Brain pericyte (primary cell): ENCODE measurements at regions not wholly inside any gene's neighbourhood (a gene's known extent, or its start where the extent isn't known, plus 50 kb on each side); places are given as distances from the start of the nearest gene placed in this dataset.

ENCODE experiments used
- DNase-seq: peaks from one replicate; pipeline ENCODE4 v3.0.0-alpha.2; 2012; ENCODE audit warnings: low read depth, low spot score

DNA sequence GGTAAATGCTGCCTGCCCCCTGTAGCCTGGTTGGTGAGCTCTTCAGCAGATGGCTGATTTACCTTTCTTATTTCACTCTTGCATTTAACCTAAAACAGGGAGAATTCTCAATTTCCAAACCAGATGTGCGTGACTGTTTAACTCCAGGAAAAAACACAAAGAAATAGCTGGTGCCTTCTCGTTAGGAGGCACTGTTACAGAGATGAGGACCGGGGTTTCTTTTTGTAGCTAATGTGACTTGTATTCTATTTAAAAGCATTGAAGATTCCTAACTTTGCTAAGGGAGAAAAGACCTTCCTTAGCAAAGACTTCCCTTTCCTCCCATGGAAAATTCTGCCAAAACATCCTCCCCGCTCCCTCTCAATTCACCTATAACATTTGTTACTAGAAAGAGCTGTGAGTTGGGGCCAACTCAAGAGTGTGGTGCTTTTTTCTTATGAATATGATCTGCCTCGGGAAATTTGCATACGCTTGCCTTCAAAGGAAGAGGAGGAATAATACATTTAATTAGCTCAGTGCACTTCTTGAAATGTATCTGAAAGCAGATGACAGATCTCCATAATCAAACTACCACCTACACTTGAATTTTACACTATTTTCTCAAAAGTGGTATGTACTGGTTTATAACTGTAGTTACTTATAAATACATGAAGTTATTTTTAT lies 102.0 kb upstream of the ARID2 start:
- no peak for DNase-seq

DNA sequence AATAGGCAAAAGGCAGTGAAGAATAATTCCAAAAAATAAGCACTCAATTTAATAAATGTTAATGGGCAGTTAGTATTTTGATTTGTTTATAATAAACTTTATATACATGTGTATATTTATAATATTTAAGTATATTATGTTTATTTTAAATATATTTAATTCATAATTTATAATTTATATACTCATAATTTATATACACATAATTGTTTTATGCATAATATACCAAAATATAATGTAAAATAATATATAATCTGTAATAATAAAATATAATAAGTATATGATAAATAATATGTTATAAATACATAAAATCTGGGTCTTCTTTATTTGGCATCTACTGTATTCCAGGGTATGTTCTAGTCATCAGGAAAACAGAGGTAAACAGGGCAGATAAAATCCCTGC lies 100.2 kb upstream of the ARID2 start:
- DNase-seq: no peak

DNA sequence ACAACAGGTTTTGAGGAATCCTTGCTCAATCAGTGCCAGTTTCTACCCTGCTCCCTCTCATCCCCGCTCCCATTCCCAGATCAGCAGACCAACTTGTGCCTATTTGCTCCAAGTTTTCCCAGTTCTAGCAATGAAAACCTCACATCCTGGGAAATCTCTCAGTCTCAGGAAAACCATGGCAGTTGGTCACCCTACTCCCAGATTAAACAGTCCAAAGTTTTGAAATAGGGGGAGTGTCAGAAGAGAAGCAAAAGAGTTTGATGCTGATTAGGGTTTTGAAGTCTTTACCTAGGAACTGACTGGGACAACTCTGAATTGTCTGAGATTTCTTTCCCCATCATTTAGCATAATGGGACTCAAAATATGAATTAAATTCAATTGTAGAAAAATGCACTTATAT lies 95.8 kb upstream of the ARID2 start:
- DNase-seq: no peak

DNA sequence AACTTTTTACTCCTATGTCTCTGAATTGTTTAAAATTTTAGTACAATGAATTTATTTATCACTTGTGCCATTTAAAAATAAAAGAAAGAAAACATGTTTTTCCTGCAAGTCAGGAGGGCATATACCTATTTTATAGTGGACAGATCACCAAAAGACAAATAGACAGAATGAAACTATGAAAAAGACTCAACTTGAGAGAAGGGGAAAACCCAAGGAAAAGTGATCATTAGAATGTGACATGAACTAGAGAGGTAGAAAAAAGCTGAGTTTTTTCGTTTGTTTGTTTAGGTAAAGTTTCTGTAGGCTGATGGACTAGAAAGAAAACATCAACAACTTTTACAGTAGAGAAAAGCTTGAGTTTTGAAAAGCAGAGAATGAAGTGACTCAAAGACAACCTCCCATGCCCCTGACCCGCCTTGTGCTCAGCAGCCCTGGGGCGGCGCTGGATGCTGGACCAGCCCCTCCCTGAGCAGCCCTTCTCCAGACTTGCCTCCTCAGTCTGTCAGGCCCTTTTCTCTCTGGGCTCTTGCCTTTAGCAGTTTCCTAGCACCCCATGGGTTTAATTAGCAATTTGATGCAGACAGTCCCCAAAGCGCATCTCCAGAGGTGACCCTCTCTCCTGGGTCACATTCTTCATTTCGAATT lies 95.1 kb upstream of the ARID2 start:
- no peak for DNase-seq

DNA sequence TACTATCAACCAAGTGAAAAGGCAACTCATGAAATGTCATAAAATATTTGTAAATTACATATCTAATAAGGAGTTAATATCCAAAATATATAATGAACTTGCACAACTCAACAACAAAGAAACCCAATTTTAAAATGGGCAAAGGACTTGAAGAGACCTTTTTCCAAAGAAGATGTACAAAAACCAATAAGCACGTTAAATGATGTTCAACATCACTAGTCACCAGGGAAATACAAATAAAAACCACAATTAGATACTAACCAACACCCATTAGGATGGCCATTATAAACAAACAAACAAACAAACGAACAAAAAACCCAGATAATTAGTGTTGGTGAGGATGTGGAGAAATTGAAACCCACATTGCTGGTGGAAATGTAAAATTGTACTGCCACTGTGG lies 92.3 kb upstream of the ARID2 start:
- no peak for DNase-seq

DNA sequence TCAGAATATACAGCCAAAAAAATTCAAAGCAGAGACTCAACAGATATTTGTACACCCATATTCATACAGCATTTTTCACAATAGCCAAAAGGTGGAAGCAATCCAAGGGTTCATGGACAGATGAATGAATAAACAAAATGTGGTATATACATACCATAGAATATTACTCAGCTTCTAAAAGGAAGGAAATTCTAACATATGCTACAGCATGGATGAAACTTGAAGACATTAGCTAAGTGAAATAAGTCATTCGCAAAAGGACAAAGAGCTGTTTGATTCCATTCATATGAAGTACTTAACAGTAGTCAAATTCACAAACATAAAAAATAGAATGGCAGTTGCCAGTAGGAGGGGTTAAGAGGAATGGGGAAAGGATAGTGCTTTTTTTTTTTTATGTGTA lies 91.8 kb upstream of the ARID2 start:
- DNase-seq: no peak

DNA sequence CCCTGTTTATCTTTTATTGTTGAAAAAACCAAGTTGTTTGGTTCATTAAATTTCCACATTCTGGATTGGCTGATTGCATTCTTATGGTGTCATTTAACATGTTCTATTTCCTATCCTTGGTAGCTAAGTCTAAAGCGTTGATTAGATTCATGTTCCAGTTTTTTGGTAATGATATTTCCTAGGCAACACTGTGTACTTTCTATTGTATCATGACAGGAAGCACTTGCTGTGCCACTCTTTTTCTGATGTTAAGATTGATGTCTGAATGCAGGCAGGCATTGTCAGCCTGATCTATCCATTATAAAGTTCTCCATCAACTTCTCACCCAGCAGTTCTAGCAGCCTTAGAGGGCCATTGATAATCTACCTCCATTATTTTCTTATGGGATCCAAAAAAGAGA lies 91.1 kb upstream of the ARID2 start:
- DNase-seq: no peak

DNA sequence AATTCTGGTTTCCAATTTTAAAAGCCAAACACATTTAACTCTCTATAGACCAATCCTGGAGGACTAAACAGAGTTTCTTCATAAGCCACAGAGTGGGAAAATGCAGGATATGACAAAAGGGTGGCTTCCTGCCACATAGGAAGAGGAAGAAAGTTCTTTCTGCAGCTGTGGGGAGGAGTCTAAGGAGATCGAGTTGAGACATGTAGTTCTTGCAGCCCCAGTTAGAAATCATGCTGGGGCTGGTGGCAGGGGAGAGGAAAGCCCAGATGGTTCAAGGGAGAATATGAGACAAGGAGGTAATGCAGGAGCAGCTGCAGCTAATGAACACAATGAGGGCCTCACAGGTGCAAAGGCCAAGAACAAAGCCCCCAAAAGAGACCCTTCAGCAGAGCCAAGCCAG lies 85.0 kb upstream of the ARID2 start:
- no peak for DNase-seq

DNA sequence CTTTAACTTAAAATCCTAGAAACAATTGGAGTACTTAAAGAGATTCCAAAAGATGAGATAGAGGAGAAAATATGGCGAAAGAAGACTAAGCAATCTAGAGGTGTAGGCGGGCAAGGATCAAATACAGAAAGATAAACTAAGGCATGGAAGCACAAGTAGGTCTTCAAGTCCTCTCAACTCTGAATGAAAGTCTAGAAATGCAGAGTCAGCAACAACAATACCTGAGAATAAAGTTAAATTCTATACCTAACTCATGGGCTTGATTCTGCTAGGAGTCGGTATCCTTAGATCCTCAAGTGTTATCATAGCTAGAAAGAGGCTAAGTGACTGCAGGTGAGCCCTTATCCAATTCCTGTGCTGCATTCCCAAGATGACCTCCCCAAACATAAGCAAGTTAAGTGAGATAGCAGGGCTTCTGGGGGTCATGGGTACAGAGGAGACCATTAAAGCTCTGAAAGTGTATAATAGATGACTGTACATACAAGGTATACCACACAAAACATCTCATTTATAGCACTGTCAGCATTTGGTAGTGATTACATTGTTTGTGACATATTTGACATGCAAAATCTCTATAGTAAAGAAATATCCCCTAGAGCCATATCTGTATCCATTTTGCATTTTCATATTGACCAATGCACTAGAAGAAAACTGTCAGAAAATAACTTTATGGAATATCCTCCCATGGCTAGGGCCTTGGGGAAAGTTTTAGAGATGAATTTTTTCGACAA lies 82.5 kb upstream of the ARID2 start:
- DNase-seq: no peak

DNA sequence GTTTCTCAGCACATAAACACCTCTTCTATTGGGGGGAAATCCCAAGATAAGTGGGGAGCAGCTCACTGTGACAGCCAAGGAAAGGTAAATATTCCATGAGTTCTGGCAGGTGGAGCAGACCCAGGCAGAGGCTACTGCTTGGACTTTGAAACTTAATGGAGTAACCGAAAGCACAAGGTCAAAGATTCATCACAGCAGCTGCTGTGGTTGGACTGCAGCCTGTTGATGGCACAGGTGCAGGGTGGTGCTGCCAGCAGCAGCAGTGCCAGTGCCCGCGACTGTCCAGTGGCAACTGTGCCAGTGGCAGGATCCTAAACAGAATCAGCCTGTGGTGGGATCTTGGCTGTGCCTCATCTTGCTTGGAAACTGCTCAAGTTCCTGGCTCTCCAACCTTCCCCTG lies 81.4 kb upstream of the ARID2 start:
- DNase-seq: no peak

DNA sequence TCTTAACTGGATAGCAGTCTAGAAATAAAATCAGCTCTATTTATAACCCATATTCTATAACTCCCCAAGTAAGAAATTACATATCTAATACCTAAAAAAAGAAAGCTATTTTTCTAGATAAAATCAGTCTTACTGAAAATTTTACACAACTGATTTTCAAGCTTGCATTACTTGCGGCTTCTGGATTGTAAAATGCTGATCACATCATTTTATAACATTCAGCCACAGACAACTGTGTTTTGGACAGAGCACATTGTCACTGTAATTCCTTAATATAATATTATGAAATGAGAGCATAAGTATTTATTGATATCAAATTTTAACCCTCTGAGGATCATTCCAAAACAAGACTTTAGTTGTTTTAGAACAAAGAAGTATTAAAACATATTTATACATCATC lies 78.5 kb upstream of the ARID2 start:
- no peak for DNase-seq

DNA sequence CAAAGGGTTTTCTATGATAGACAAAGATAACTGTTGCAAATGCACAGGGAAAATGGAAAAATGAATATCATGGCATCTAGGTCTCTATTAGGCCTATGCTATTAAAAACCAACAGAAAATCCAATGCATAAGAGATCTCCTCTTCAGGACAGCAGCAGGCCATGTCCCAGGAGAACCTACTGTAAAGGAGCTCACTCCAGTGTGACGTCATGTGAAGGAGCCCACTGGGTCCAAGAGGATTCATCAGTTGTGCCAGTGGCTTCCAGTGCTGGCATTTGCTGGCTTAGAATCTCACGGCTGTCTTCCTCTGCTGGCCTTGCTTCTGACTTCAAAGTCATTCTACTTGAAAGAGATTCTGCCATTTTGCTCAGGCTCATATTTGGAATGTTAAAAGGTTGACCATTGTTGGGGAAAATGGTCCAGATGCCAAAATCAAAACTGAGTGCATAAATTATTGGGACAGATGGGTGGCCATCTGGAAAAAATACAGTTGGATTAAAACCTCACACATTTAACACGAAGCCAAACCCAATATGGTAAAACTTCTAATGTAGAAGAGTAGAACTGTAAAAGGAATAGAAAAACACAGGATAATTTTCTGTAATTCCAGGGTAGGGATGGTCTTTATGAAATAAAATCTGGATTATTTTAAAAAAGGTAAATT lies 75.4 kb upstream of the ARID2 start:
- no peak for DNase-seq

DNA sequence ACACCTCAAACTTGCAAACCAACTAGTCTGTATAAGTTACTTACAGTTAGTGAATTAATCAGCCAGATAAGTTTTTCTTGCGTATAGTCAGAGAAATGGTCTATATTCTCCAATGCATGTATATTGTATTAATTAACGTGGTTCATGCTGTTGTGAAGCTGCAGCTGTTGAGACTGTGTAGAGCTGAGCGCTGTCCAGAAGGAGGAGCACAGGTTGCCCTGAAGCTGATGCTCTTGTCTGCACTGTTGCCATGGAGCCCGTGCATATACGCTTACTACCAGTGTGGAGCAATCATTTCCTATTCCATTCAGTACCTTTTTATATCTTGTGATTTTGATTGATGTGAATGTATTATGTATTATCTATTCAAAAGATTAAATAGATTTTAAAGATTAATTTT lies 74.3 kb upstream of the ARID2 start:
- no peak for DNase-seq

DNA sequence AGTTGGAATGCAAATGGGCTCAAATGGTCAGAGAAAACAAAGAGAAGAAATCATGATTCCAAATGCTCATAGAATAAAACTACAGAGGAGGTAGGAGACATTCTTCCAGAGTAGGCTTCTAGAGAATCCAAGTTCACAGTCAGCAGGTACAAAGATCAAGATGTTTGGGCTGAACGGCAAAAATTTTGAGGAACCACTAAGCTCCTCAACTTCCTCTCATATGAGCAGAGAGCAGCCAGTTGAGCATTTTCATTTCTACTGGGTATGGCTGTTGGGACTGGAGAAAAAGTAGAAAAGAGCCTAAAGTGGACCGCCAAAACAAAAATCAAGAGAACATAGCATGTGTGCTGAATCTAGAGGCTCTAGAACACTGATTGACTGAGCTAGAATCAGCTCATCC lies 73.8 kb upstream of the ARID2 start:
- no peak for DNase-seq

DNA sequence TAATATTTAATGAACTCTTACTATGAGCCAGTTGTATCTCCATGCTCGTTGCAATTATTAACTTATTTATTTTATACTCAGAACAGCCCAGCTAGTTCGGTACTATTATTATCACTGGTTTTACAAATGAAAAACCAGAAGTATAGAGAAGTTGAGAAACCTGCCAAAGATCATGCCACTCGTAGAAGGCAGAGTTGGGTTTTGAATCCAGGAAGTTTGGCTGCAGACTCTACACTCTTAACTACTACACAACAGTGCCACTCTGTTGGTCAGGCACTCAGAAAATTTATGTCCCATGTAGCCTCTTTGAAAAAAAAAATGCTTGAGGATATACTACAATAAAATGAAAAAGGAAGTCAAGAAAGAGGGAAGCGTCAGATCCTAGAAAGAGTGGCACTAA lies 71.5 kb upstream of the ARID2 start:
- DNase-seq: no peak

DNA sequence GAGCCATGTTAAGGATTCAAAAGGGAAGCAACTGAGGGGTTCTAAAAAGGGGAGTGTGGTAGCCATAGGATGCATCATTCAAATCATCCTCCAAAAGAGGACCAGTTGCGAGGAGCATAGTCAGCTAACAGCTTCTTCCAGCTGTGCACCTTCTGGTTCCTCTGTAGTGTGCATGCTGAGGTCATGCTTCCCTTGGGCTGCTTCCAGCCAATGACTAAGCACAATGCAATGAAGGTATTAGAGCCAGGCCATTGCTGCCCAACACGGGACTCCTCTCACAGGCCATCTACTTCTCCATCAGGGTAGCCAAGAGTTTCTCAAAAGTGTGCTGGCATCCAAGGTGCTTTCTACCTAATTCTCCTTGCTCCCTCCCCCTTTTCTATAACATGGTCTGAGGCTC lies 69.2 kb upstream of the ARID2 start:
- DNase-seq: no peak

DNA sequence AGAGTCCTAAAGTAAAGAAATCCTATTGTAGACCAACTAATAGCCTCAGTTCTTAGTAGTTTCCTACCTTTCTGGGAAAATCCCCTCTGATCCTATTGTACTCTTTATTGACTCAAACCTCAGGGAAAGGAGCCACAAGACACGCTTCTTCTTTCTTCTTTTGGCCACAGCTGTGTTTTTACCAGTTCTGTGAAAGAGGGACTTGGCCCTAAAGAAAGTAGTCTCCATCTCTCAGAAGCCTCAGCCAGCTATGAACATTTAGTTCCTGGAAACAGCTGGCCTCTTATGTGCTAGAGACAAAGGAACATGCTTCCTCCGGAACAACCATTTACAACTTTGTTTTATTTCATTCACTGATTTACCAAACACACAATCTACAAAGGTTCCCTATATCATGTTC lies 66.1 kb upstream of the ARID2 start:
- no peak for DNase-seq

DNA sequence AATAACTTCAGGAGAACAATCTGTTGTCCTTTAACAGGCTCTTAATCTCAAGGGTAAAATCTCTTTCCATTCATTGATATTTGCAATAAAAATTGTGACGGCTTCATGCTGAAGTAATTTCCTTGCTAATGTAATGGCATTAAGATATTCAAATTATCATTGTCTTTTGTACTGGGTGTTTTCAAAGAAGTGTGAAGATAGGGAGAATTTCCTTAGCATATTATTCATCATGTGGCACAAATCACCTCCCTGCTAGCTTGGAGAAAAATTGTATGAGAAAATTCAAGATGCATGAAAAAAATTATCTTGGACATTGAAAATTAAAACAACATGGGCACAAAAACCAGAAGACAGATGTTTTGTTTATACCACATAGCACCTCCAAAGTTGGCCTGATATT lies 63.6 kb upstream of the ARID2 start:
- no peak for DNase-seq

DNA sequence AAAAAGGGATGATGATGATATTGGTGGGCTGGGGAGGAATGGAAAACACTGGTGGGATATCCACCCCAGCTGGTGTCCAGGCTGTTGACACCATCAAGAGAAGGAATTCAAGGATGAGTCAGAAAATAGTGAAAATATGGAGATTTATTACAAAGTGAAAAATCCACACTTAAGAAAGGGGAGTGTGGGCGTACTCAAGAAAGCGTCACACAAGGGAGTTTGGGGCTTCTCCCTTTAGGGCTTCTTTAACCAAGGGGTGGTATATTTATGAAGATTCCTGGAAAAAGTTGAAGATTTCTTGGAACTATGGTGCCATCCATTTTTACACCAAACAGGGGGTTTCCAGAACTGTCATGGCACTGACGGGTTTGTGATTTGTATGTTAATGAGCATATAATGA lies 63.1 kb upstream of the ARID2 start:
- no peak for DNase-seq

DNA sequence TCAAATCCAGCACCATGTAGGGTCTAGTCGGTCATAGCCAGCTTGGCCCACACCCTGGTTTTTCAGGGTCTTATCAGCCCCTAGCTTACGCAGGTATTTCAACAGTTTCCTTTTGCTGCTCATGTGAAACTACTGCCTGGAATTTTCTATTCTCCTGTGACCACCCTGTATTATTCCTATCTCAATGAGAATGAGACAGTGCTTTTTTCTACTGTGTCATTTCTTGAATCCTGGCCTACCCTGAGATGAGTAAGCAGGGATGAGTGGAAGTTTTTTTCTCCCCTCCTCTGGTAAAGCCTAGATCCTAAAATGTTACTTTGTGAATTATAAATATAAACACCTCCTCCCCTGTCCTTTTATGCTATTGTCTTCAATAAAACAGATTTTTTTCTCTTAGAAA lies 62.7 kb upstream of the ARID2 start:
- DNase-seq: no peak

DNA sequence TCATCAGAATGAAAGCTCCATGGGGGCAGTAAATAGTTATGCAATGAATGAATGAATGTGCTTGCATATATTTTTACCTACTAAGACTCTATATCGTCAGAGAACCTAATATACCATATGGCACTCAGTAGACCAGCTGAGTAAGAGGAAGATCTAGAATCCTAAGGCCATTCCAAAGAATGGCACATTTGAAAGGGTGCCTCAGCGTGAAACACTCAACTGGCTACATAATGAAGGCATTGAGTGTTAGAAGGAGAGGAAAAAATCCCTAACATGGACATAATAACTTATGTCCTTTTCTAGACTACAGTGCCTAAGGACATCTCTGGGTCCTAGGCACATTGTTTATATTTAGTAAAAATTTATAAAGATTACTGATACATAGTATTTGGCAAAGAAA lies 61.7 kb upstream of the ARID2 start:
- DNase-seq: no peak

DNA sequence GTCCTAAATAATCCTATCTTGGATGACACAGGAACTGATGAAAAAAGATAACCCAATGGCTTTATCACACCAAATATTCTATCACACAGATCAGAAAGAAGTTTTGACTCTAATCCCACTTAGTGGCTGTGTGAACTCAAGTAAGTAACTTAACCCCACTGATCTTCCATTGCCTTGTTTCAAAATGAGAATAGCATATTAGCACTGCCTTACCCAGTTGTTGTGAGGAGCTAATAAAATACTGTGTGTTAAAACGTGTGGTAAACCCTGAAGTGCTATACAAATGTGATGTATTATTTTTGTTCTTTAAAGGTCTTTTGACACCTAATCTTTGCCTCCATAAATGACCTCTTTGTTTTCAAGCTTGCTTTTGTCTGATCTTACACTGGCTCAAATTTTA lies 60.9 kb upstream of the ARID2 start:
- no peak for DNase-seq

DNA sequence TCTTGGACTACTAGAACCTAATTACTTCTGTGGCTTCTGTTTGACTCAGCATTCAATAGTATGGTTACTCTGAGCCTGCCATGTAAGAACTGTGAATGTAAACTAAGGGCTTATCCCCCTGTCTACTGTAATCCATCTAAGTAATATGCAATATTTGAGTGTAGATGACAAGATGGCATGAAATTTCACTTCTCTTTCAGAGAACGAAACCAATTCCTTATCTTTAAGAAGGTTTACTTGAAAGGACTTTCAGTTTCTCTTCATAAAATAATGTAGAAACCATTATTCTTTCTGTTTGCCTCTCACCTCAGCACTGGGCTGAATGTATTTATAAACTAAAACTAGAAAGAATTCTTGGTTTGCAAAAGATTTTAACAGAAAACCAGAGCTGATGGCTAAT lies 60.4 kb upstream of the ARID2 start:
- no peak for DNase-seq
